ENCODE measurements at regions not wholly inside any gene's neighbourhood (a gene's known extent, or its start where the extent isn't known, plus 50 kb on each side); places are given as distances from the start of the nearest gene placed in this dataset.

GRCh38 chr10:133032231-133032630 is 55.5 kb upstream of the ADGRA1 start:
- intact Hi-C loops (cut with DNase I), result no loop called here
- no peak overlapping the region for H3K4me3 ChIP-seq
- TF ChIP-seq, protein P1, sequence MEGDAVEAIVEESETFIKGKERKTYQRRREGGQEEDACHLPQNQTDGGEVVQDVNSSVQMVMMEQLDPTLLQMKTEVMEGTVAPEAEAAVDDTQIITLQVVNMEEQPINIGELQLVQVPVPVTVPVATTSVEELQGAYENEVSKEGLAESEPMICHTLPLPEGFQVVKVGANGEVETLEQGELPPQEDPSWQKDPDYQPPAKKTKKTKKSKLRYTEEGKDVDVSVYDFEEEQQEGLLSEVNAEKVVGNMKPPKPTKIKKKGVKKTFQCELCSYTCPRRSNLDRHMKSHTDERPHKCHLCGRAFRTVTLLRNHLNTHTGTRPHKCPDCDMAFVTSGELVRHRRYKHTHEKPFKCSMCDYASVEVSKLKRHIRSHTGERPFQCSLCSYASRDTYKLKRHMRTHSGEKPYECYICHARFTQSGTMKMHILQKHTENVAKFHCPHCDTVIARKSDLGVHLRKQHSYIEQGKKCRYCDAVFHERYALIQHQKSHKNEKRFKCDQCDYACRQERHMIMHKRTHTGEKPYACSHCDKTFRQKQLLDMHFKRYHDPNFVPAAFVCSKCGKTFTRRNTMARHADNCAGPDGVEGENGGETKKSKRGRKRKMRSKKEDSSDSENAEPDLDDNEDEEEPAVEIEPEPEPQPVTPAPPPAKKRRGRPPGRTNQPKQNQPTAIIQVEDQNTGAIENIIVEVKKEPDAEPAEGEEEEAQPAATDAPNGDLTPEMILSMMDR (IDR thresholded peaks at IDR 0.05), result no peak
- TF ChIP-seq POLR2A (IDR thresholded peaks at IDR 0.05; ENCODE audit: low read depth) (no peak), POLR2AphosphoS5 (IDR thresholded peaks at IDR 0.05) (no peak), EP300 (IDR thresholded peaks at IDR 0.05) (no peak)
- H3K27ac ChIP-seq (replicated peaks in 1 of 4), result no peak overlapping the region
- WGBS, result 94% methylated on average over 6 of the region's 13 CpGs
- no peak for DNase-seq (ENCODE audit: extremely low spot score)
- no peaks in the 10 kb centered on the region for H3K36me3 ChIP-seq
- peaks cover 0 to 50% (median 0%) of the 10 kb centered on the region in 4 donors for H3K27me3 ChIP-seq
- no peaks in the 10 kb centered on the region for H3K4me1 ChIP-seq
- no peaks in the 10 kb centered on the region for H3K9me3 ChIP-seq

DNA sequence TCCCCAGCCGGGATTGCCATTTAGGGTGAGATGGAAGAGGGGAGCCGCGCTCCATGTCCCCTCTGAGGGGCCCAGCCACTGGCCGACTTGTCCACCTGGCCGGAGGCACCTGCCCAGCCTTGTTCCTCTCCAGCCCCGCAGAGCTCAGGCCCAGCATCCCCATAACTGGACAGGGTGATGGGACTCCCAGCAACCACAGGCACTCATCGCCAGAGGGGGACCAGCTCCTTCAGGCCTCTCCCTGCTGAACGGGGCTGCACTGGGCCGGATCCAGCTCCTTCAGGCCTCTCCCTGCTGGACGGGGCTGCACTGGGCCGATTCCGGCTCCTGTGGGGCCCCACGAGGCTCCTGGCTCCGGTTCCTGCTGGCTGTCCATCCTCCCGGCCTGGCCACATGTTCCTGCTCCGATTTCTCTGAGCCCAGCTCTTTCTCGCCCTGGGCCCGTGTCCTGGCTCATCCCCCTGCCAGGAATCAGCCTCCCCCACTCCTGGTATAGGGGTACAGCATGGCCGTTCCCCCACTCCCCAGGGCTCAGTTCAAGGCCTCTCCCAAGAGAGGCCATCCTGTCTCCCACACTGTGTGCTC is 56.1 kb upstream of the ADGRA1 start:
- Histone ChIP-seq H3K4me1 (no peaks in the 10 kb centered on the region), H3K4me3 (no peak overlapping the region), H3K9me3 (no peaks in the 10 kb centered on the region), H3K27me3 (peaks cover 0 to 50% (median 0%) of the 10 kb centered on the region in 4 donors), H3K36me3 (no peaks in the 10 kb centered on the region), H3K27ac (replicated peaks in 1 of 4) (no peak overlapping the region)
- intact Hi-C loops (cut with DNase I), result no loop called here
- no peak for DNase-seq (ENCODE audit: extremely low spot score)
- 93% methylated on average over 11 of the region's 19 CpGs for WGBS
- TF ChIP-seq POLR2A (IDR thresholded peaks at IDR 0.05; ENCODE audit: low read depth) (no peak), POLR2AphosphoS5 (IDR thresholded peaks at IDR 0.05) (no peak), EP300 (IDR thresholded peaks at IDR 0.05) (no peak)
- TF ChIP-seq, protein P1 (IDR thresholded peaks at IDR 0.05), result no peak

- TF ChIP-seq POLR2AphosphoS5 (IDR thresholded peaks at IDR 0.05) (no peak), POLR2A (IDR thresholded peaks at IDR 0.05; ENCODE audit: low read depth) (no peak), EP300 (IDR thresholded peaks at IDR 0.05) (no peak)
- TF ChIP-seq, protein P1 (IDR thresholded peaks at IDR 0.05), result no peak
- Histone ChIP-seq H3K36me3 (no peaks in the 10 kb centered on the region), H3K9me3 (no peaks in the 10 kb centered on the region), H3K4me3 (no peak overlapping the region), H3K4me1 (no peaks in the 10 kb centered on the region), H3K27me3 (peaks cover 0 to 59% (median 0%) of the 10 kb centered on the region in 4 donors), H3K27ac (replicated peaks in 1 of 4) (no peak overlapping the region)
- 48% methylated on average over 28 of the region's 28 CpGs for WGBS
- intact Hi-C loops (cut with DNase I), result no loop called here
- DNase-seq (ENCODE audit: extremely low spot score), result no peak
Observed at GRCh38 chr10:133030781-133031180, 56.9 kb upstream of the ADGRA1 start.

DNA sequence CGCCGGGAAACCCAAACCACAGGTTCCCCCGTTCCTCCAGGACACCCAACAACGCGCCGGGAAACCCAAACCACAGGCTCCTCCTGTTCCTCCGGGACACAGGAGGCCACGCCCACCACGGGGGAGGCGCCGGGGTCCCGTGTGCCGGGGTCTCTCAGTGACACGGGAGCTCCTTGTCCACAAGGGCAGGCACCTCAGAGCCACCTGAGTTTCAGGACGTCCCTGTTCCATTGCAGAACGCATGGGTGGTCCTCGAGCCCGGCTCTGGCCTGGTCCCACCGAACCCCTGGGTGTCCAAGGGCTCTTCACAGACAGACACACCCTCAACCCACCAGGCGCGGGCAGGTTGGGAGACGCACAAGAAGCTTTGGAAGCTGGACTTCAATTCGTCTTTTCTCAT is 57.6 kb upstream of the ADGRA1 start:
- H3K27me3 ChIP-seq, result peaks cover 0 to 66% (median 0%) of the 10 kb centered on the region in 4 donors
- no peak for DNase-seq (ENCODE audit: extremely low spot score)
- WGBS, result 82% methylated on average over 18 of the region's 23 CpGs
- no peak for TF ChIP-seq POLR2AphosphoS5 (IDR thresholded peaks at IDR 0.05)
- no peak for TF ChIP-seq EP300 (IDR thresholded peaks at IDR 0.05)
- TF ChIP-seq, protein P1 (IDR thresholded peaks at IDR 0.05), result no peak
- no peak for TF ChIP-seq POLR2A (IDR thresholded peaks at IDR 0.05; ENCODE audit: low read depth)
- H3K9me3 ChIP-seq, result no peaks in the 10 kb centered on the region
- H3K4me3 ChIP-seq, result no peak overlapping the region
- intact Hi-C loops (cut with DNase I), result no loop called here
- no peak overlapping the region for H3K27ac ChIP-seq (replicated peaks in 1 of 4)
- H3K4me1 ChIP-seq, result no peaks in the 10 kb centered on the region
- H3K36me3 ChIP-seq, result no peaks in the 10 kb centered on the region

GRCh38 chr10:133028956-133029355 is 58.8 kb upstream of the ADGRA1 start:
- DNase-seq (ENCODE audit: extremely low spot score), result no peak
- no peak overlapping the region for H3K4me3 ChIP-seq
- H3K27me3 ChIP-seq, result peaks cover 0 to 70% (median 0%) of the 10 kb centered on the region in 4 donors
- no peak overlapping the region for H3K27ac ChIP-seq (replicated peaks in 1 of 4)
- WGBS, result 87% methylated on average over 5 of the region's 16 CpGs
- intact Hi-C loops (cut with DNase I), result no loop called here
- TF ChIP-seq POLR2A (IDR thresholded peaks at IDR 0.05; ENCODE audit: low read depth), result no peak
- TF ChIP-seq POLR2AphosphoS5 (IDR thresholded peaks at IDR 0.05), result no peak
- no peaks in the 10 kb centered on the region for H3K36me3 ChIP-seq
- no peaks in the 10 kb centered on the region for H3K4me1 ChIP-seq
- no peaks in the 10 kb centered on the region for H3K9me3 ChIP-seq

Data from esophagus muscularis mucosa (tissue), 4 donors.